ENCODE measurements at regions not wholly inside any gene's neighbourhood (a gene's known extent, or its start where the extent isn't known, plus 50 kb on each side); places are given as distances from the start of the nearest gene placed in this dataset.

DNA sequence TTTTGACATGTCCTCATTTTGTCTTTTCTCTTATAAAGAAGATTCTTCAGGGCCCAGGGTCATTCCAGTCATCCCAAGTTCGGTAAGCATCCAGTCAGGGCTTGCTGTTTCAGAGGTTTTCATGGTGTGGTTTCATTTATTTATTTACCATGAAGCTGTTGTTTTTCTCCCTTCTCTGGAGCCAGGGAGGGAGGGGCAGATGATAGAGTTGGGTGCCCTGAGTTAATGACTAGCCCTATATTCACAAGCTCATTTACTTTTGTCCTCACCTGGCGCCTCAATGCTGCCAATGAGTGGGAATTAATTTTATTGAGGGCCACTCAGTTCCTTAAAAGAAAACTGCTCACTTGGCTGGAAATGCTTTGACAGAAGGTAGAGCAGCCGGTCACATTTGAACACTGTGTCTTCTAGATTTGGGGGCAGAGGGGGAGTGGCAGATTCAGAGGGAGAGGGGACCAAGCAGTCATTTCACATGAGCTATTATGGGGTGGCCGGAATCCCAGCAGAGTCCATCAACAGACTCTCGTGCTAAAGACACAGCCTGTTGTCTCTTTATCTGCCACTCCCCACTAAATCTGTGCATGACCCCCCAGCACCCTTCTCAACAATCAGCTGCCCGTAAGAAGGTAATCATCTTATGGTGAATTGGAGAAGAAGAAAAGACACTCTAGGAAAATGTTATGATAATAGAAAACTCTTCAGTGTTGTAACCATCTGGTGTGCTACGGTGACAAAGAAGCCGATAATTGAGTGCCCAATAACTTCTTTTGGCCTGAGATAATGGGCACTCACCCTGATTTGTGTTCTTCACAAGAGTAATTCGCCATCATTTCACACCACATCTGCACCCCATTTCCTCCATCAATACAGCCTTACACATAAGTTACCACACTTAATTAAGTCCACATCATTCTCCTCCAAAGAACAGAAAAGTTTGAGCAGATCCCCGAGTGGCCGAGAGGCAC, 573.5 kb upstream of the JAG1 start:
- no peak for DNase-seq (ENCODE audit: low read depth)
- TF ChIP-seq, protein P1, sequence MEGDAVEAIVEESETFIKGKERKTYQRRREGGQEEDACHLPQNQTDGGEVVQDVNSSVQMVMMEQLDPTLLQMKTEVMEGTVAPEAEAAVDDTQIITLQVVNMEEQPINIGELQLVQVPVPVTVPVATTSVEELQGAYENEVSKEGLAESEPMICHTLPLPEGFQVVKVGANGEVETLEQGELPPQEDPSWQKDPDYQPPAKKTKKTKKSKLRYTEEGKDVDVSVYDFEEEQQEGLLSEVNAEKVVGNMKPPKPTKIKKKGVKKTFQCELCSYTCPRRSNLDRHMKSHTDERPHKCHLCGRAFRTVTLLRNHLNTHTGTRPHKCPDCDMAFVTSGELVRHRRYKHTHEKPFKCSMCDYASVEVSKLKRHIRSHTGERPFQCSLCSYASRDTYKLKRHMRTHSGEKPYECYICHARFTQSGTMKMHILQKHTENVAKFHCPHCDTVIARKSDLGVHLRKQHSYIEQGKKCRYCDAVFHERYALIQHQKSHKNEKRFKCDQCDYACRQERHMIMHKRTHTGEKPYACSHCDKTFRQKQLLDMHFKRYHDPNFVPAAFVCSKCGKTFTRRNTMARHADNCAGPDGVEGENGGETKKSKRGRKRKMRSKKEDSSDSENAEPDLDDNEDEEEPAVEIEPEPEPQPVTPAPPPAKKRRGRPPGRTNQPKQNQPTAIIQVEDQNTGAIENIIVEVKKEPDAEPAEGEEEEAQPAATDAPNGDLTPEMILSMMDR (IDR thresholded peaks at IDR 0.05; ENCODE audit: control insufficient read depth, insufficient read depth, low read depth, low read length, missing control alignments), result no peak
- H3K4me3 ChIP-seq (ENCODE audit: control insufficient read depth, low read depth, low read length), result no peak overlapping the region

GRCh38 chr20:11248011-11248409, 574.2 kb upstream of the JAG1 start:
- DNase-seq (ENCODE audit: low read depth), result no peak
- TF ChIP-seq, protein P1 (IDR thresholded peaks at IDR 0.05; ENCODE audit: control insufficient read depth, insufficient read depth, low read depth, low read length, missing control alignments), result no peak
- no peak overlapping the region for H3K4me3 ChIP-seq (ENCODE audit: control insufficient read depth, low read depth, low read length)

GRCh38 chr20:11248687-11249638, 575.2 kb upstream of the JAG1 start:
- DNase-seq (ENCODE audit: low read depth), result no peak
- H3K4me3 ChIP-seq (ENCODE audit: control insufficient read depth, low read depth, low read length), result no peak overlapping the region
- TF ChIP-seq, protein P1 (IDR thresholded peaks at IDR 0.05; ENCODE audit: control insufficient read depth, insufficient read depth, low read depth, low read length, missing control alignments), result no peak

DNA sequence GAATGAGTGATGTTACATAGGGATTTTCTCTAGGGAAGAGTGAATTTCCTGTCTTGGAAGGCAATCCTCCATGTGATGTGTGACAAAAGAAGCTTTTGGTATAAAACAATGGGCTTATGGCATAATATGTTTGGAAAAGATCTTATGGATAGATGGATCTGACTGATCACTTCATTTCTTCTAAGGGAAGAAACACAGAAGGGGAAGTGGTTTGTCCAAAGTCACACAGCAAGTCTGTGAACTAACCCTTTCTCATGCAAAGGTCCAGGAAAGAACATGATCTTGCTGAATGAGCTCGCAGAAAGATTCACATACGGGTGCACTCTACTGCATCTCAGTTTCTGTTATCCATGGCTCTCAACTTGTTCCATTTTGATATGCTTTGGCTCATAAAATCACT, 575.9 kb upstream of the JAG1 start:
- DNase-seq (ENCODE audit: low read depth), result no peak
- TF ChIP-seq, protein P1 (IDR thresholded peaks at IDR 0.05; ENCODE audit: control insufficient read depth, insufficient read depth, low read depth, low read length, missing control alignments), result no peak
- H3K4me3 ChIP-seq (ENCODE audit: control insufficient read depth, low read depth, low read length), result no peak overlapping the region

DNA sequence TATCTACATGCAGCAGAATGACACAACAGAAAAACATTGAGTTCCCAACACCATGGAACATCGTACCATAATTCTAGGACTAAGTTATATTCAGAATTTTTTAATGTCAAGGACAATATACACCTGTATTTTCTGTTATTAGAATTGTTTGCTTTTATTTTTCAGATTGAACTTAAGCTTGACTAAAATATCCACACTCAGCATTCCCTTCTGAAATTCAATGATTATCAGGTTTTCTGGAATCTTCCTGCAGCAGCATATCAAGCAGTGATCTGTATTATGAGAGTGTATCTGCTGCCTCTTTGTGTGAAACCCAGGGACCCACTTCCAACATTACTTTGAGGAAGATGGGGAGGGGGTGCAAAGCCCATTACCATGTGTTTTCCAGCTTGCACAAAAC, 578.6 kb upstream of the JAG1 start:
- no peak for DNase-seq (ENCODE audit: low read depth)
- no peak overlapping the region for H3K4me3 ChIP-seq (ENCODE audit: control insufficient read depth, low read depth, low read length)
- TF ChIP-seq, protein P1 (IDR thresholded peaks at IDR 0.05; ENCODE audit: control insufficient read depth, insufficient read depth, low read depth, low read length, missing control alignments), result no peak

DNA sequence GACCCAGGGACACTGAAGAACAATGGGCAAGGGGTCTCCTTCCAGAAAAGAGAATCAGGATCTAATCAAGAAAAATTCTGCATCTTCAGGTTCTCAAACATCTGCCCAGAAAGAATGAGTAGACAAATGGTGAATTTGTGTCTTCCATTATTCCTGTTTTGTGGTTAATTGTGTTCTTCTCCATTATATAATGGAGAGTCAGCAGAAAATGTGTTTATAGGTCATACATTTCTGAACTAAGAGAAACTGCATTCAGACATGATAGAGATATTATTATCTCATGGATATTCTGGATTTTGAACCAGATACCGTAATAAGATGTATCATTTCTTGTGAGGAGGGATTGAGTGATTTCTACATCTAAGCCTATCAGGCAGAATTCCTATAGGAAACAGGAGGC, 581.7 kb upstream of the JAG1 start:
- DNase-seq (ENCODE audit: low read depth), result no peak
- TF ChIP-seq, protein P1 (IDR thresholded peaks at IDR 0.05; ENCODE audit: control insufficient read depth, insufficient read depth, low read depth, low read length, missing control alignments), result no peak

More for the DNA sequence above, 581.7 kb upstream of the JAG1 start:
- H3K4me3 ChIP-seq (ENCODE audit: control insufficient read depth, low read depth, low read length), result no peak overlapping the region

Data from AG09309 (cell line).